Esophagus muscularis mucosa (tissue), 3 donors: ENCODE measurements at regions not wholly inside any gene's neighbourhood (a gene's known extent, or its start where the extent isn't known, plus 50 kb on each side); places are given as distances from the start of the nearest gene placed in this dataset.

Experiments used
- CTCF ChIP-seq, 3 experiments: fragments of 200-600 bp in 2 of 3; fragments of 450-650 bp in 1 of 3; sonication (generic) in 2 of 3; IDR thresholded peaks; one replicate each; pipeline ENCODE4 v1.5.1; 2017 to 2019; ENCODE audit warnings: antibody characterized with exemption in 3 of 3, mild to moderate bottlenecking in 2 of 3, moderate library complexity in 1 of 3
- POLR2A ChIP-seq: fragments of 450-650 bp; IDR thresholded peaks from one replicate; pipeline ENCODE4 v1.6.1; 2017; ENCODE audit warnings: antibody characterized with exemption, moderate library complexity, mild to moderate bottlenecking, low read depth

- TF ChIP-seq POLR2A (no peak), CTCF (IDR thresholded peaks at IDR 0.05) (no peak)
Observed at GRCh38 chr4:126065016-126065415, 750.3 kb downstream of the FAT4 start.
